Activated CD4-positive, alpha-beta T cell treated with anti-CD3 and anti-CD28 coated beads for 36 hours (primary cell): ENCODE measurements at regions not wholly inside any gene's neighbourhood (a gene's known extent, or its start where the extent isn't known, plus 50 kb on each side); places are given as distances from the start of the nearest gene placed in this dataset.

Experiments used
- ATAC-seq: fragments of 200-7000 bp; cut with Tn5 transposase; one replicate; pipeline ENCODE4 v1.10.0; 2021; ENCODE audit warnings: mild to moderate bottlenecking, moderate library complexity
- CTCF ChIA-PET: fragments of 350-600 bp; sonication (Branson Sonifier 250); formaldehyde crosslinking; loops from one replicate; lab custom pipeline; 2021; ENCODE audit warnings: antibody characterized with exemption; lab: Charles Lee
- POLR2A ChIA-PET: fragments of 350-600 bp; sonication (Branson Sonifier 250); formaldehyde crosslinking; loops from one replicate; lab custom pipeline; 2021; ENCODE audit warnings: antibody characterized with exemption, inconsistent platforms; lab: Charles Lee
- DNase-seq: peaks from one replicate; pipeline ENCODE4 v3.0.0-alpha.2; 2020
- H3K27ac Mint-ChIP-seq: one replicate; pipeline ENCODE4 v1.8.0; 2021; ENCODE audit warnings: mixed read lengths
- H3K27me3 Mint-ChIP-seq: one replicate; pipeline ENCODE4 v1.8.0; 2021; ENCODE audit warnings: mixed read lengths
- H3K36me3 Mint-ChIP-seq: one replicate; pipeline ENCODE4 v1.8.0; 2021; ENCODE audit warnings: low read depth, mixed read lengths
- H3K4me1 Mint-ChIP-seq: one replicate; pipeline ENCODE4 v1.8.0; 2021; ENCODE audit warnings: mixed read lengths
- H3K4me3 Mint-ChIP-seq: one replicate; pipeline ENCODE4 v1.8.0; 2021; ENCODE audit warnings: mild to moderate bottlenecking, moderate library complexity, mixed read lengths
- H3K9me3 Mint-ChIP-seq: one replicate; pipeline ENCODE4 v1.8.0; 2021; ENCODE audit warnings: low read depth, mixed read lengths
- intact Hi-C, 2 experiments: fragments of 100-400 bp; cut with DNase I in 1 of 2; cut with micrococcal nuclease in 1 of 2; formaldehyde crosslinking; loops; one replicate each; pipeline versions ENCODE4 v1.14.2 to v1.15.1; 2022 to 2024; cut with DNase I, micrococcal nuclease

- H3K27me3 Mint-ChIP-seq: peaks cover 2% of the 10 kb centered on the region
- no peak overlapping the region for H3K4me3 Mint-ChIP-seq
- H3K9me3 Mint-ChIP-seq: no peaks in the 10 kb centered on the region
- no peak overlapping the region for H3K27ac Mint-ChIP-seq
- no peak for ATAC-seq
- no peak for DNase-seq
- ChIA-PET CTCF (no interaction called here), POLR2A (no interaction called here)
- no peaks in the 10 kb centered on the region for H3K4me1 Mint-ChIP-seq
- H3K36me3 Mint-ChIP-seq: no peaks in the 10 kb centered on the region
- intact Hi-C loops: no loop called here
Observed at GRCh38 chr9:16175461-16175860, 622.6 kb downstream of the CCDC171 start.

- intact Hi-C loops: no loop called here
- Mint-ChIP-seq H3K27ac (no peak overlapping the region), H3K4me3 (no peak overlapping the region), H3K36me3 (no peaks in the 10 kb centered on the region), H3K4me1 (no peaks in the 10 kb centered on the region), H3K9me3 (no peaks in the 10 kb centered on the region), H3K27me3 (peaks cover 3% of the 10 kb centered on the region)
- ATAC-seq: no peak
- DNase-seq: no peak
- CTCF ChIA-PET: no interaction called here
- POLR2A ChIA-PET: no interaction called here
Observed at GRCh38 chr9:16178294-16178693, 625.5 kb downstream of the CCDC171 start.

- DNase-seq (peak; percentile 35), ATAC-seq (peak; percentile 77)
- no peak overlapping the region for H3K27ac Mint-ChIP-seq
- no peaks in the 10 kb centered on the region for H3K36me3 Mint-ChIP-seq
- H3K4me1 Mint-ChIP-seq: no peaks in the 10 kb centered on the region
- intact Hi-C loops: no loop called here
- no peak overlapping the region for H3K4me3 Mint-ChIP-seq
- H3K27me3 Mint-ChIP-seq: peaks cover 3% of the 10 kb centered on the region
- ChIA-PET CTCF (no interaction called here), POLR2A (no interaction called here)
- H3K9me3 Mint-ChIP-seq: no peaks in the 10 kb centered on the region
Observed at GRCh38 chr9:16179566-16179965, 626.7 kb downstream of the CCDC171 start.

- no peak overlapping the region for H3K27ac Mint-ChIP-seq
- ChIA-PET CTCF (no interaction called here), POLR2A (no interaction called here)
- DNase-seq (no peak), ATAC-seq (no peak)
- H3K4me1 Mint-ChIP-seq: no peaks in the 10 kb centered on the region
- no peaks in the 10 kb centered on the region for H3K36me3 Mint-ChIP-seq
- intact Hi-C loops: loop anchor here in 1 of 2 experiments (10.0 kb wide), 2 partner anchors 295 to 395 kb away; no protein-coding TSS in a partner anchor
- H3K4me3 Mint-ChIP-seq: no peak overlapping the region
- H3K9me3 Mint-ChIP-seq: no peaks in the 10 kb centered on the region
- peaks cover 3% of the 10 kb centered on the region for H3K27me3 Mint-ChIP-seq
Observed at GRCh38 chr9:16180091-16180490, 627.2 kb downstream of the CCDC171 start.

- no peaks in the 10 kb centered on the region for H3K9me3 Mint-ChIP-seq
- ChIA-PET CTCF (no interaction called here), POLR2A (no interaction called here)
- H3K4me3 Mint-ChIP-seq: no peak overlapping the region
- H3K36me3 Mint-ChIP-seq: no peaks in the 10 kb centered on the region
- H3K4me1 Mint-ChIP-seq: no peaks in the 10 kb centered on the region
- ATAC-seq (no peak), DNase-seq (no peak)
- no peak overlapping the region for H3K27ac Mint-ChIP-seq
- H3K27me3 Mint-ChIP-seq: peaks cover 3% of the 10 kb centered on the region
- intact Hi-C loops: loop anchor here in 1 of 2 experiments (10.0 kb wide), 2 partner anchors 294 to 394 kb away; no protein-coding TSS in a partner anchor
Observed at GRCh38 chr9:16180546-16180945, 627.7 kb downstream of the CCDC171 start.

GRCh38 chr9:16181539-16181938 lies 628.7 kb downstream of the CCDC171 start:
- H3K4me3 Mint-ChIP-seq: no peak overlapping the region
- no peaks in the 10 kb centered on the region for H3K9me3 Mint-ChIP-seq
- intact Hi-C loops: loop anchor here in 1 of 2 experiments (10.0 kb wide), 2 partner anchors 293 to 393 kb away; no protein-coding TSS in a partner anchor
- ATAC-seq (no peak), DNase-seq (no peak)
- H3K36me3 Mint-ChIP-seq: no peaks in the 10 kb centered on the region
- ChIA-PET POLR2A (no interaction called here), CTCF (no interaction called here)
- H3K27me3 Mint-ChIP-seq: peaks cover 3% of the 10 kb centered on the region
- no peaks in the 10 kb centered on the region for H3K4me1 Mint-ChIP-seq
- H3K27ac Mint-ChIP-seq: no peak overlapping the region

GRCh38 chr9:16182784-16183183 lies 629.9 kb downstream of the CCDC171 start:
- intact Hi-C loops: loop anchor here in 1 of 2 experiments (10.0 kb wide), 2 partner anchors 292 to 392 kb away; no protein-coding TSS in a partner anchor
- H3K4me1 Mint-ChIP-seq: no peaks in the 10 kb centered on the region
- POLR2A ChIA-PET: interaction anchor here (0.8 kb wide), 1 partner anchor 190 kb away, joined by 3 read pairs; no protein-coding TSS in a partner anchor
- H3K27ac Mint-ChIP-seq: no peak overlapping the region
- DNase-seq: no peak
- H3K9me3 Mint-ChIP-seq: no peaks in the 10 kb centered on the region
- no peak for ATAC-seq
- peaks cover 3% of the 10 kb centered on the region for H3K27me3 Mint-ChIP-seq
- no peak overlapping the region for H3K4me3 Mint-ChIP-seq
- CTCF ChIA-PET: no interaction called here
- no peaks in the 10 kb centered on the region for H3K36me3 Mint-ChIP-seq

GRCh38 chr9:16184964-16185646 lies 632.3 kb downstream of the CCDC171 start:
- DNase-seq (no peak), ATAC-seq (no peak)
- ChIA-PET POLR2A (no interaction called here), CTCF (no interaction called here)
- H3K9me3 Mint-ChIP-seq: peaks cover 9% of the 10 kb centered on the region
- peaks cover 2% of the 10 kb centered on the region for H3K27me3 Mint-ChIP-seq
- no peak overlapping the region for H3K4me3 Mint-ChIP-seq
- H3K36me3 Mint-ChIP-seq: no peaks in the 10 kb centered on the region
- H3K4me1 Mint-ChIP-seq: no peaks in the 10 kb centered on the region
- intact Hi-C loops: loop anchor here in 1 of 2 experiments (10.0 kb wide), 2 partner anchors 290 to 390 kb away; no protein-coding TSS in a partner anchor
- H3K27ac Mint-ChIP-seq: no peak overlapping the region

- DNase-seq (no peak), ATAC-seq (no peak)
- Mint-ChIP-seq H3K4me3 (no peak overlapping the region), H3K9me3 (peaks cover 9% of the 10 kb centered on the region), H3K36me3 (no peaks in the 10 kb centered on the region), H3K27ac (no peak overlapping the region), H3K27me3 (no peaks in the 10 kb centered on the region), H3K4me1 (no peaks in the 10 kb centered on the region)
- CTCF ChIA-PET: interaction anchor here (0.6 kb wide), 1 partner anchor 450 kb away, joined by 3 read pairs; no protein-coding TSS in a partner anchor
- POLR2A ChIA-PET: no interaction called here
- intact Hi-C loops: loop anchor here in 1 of 2 experiments (5.0 kb wide), 1 partner anchor 1271 kb away; no protein-coding TSS in a partner anchor
Observed at GRCh38 chr9:16191191-16191590, 638.3 kb downstream of the CCDC171 start.

- POLR2A ChIA-PET: no interaction called here
- intact Hi-C loops: loop anchor here in 1 of 2 experiments (5.0 kb wide), 1 partner anchor 1270 kb away; no protein-coding TSS in a partner anchor
- no peaks in the 10 kb centered on the region for H3K36me3 Mint-ChIP-seq
- H3K4me1 Mint-ChIP-seq: no peaks in the 10 kb centered on the region
- peaks cover 9% of the 10 kb centered on the region for H3K9me3 Mint-ChIP-seq
- ATAC-seq: peak; percentile 64
- CTCF ChIA-PET: no interaction called here
- H3K27ac Mint-ChIP-seq: no peak overlapping the region
- peak; percentile 72 for DNase-seq
- no peak overlapping the region for H3K4me3 Mint-ChIP-seq
- no peaks in the 10 kb centered on the region for H3K27me3 Mint-ChIP-seq
Observed at GRCh38 chr9:16191691-16192402, 639.0 kb downstream of the CCDC171 start.

- H3K4me1 Mint-ChIP-seq: no peaks in the 10 kb centered on the region
- intact Hi-C loops: loop anchor here in 1 of 2 experiments (5.0 kb wide), 1 partner anchor 1270 kb away; no protein-coding TSS in a partner anchor
Observed at GRCh38 chr9:16192403-16193017, 639.7 kb downstream of the CCDC171 start.

More at GRCh38 chr9:16192403-16193017, 639.7 kb downstream of the CCDC171 start:
- ATAC-seq: peak; percentile 16
- DNase-seq: no peak
- CTCF ChIA-PET: no interaction called here
- Mint-ChIP-seq H3K27ac (no peak overlapping the region), H3K27me3 (no peaks in the 10 kb centered on the region), H3K4me3 (no peak overlapping the region), H3K36me3 (no peaks in the 10 kb centered on the region), H3K9me3 (peaks cover 9% of the 10 kb centered on the region)
- POLR2A ChIA-PET: no interaction called here
